Kidney tubule cell (primary cell): ENCODE measurements at regions not wholly inside any gene's neighbourhood (a gene's known extent, or its start where the extent isn't known, plus 50 kb on each side); places are given as distances from the start of the nearest gene placed in this dataset.

Experiments
- DNase-seq: peaks from one replicate; pipeline ENCODE4 v3.0.0-alpha.2; 2018; ENCODE audit warnings: low spot score

DNA sequence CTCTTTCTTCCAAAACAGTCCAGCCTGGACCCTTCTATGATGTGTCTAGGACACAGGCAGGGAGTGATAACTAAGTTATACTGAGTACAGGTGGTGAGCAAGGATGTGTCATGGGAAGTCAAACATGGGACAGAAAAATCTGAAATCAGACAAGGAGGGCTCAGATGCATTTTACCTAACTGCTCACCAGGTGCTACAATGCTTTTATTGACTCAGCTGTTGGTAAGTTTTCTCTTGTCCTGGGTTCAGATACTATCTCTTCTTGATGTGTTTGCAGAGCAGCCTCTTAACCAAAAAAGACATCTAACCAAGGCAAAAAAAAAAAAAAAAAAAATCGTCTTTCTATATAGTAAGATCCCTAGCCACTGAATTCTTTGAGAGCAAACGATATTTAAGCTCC lies 378.6 kb downstream of the VPS13C start:
- no peak for DNase-seq

DNA sequence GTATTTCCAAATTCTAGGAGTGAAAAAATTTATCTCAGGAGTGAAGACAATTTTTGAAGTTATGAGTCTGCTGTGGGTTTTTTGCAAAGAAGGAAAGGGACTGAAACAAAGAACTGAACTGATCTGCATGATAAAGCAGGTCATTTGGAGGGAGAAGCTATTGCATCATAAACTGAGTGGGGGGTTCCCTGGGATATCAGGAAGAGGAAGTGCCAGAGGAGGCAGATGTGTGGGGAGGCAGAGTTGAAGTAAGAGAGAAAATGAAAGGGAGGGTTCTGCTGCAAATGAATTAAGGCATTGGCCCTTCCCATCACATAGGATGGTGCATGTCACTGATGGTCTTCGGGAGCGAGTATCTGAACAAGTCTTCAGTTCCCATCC lies 379.2 kb downstream of the VPS13C start:
- no peak for DNase-seq

DNA sequence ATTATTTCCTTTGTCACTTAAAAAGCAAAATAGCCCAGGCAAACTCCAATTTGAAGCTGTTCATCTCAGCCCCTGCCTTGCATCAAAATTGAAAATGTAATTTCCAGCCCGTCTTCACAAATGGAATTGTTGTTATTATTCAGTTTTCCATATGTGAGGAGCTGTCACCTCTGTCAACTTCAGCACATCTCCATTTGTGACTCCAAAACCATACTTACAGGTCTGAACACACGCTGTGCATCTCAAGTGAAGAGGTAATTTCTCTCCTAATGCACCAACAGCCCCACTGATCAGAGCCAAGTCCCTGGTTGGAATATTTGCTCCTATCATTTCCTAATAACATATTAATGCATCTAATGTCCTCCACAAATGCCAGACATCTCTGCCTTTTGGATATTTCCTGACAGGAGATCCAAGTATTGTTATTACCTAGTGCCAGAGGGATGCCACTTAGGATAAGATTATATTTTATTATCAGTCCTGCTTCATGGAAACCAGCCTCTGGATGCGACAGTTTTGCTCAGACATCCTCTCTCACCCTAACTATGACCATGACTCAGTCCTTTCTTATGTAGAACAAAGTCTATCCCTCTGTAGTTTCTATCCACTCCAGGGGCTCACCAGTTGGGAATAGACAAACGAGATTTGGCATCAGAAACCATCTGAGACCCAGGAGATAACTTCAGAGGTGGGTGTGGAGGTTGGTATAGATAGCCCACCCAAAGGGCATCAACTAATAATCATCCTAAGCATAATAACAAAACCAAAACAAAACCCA lies 379.8 kb downstream of the VPS13C start:
- DNase-seq = no peak

DNA sequence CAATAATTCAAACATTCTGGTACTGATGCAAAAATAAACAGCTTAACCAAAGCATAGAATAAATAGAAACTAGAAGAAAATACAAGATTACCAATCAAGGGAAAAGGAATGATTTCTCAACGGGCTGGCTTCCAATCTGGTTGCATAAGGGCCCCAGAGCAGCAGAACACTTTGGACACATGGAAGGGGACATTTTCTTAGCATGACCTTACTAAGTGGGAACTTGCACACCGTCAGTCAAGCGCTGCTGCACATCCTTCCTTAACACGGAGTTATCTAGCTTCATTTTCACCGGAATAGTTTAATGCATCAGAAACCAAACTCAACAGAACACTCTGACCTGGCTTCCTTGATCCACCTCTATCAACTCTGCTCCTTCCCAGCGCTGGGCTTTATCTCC lies 388.5 kb downstream of the VPS13C start:
- no peak for DNase-seq

DNA sequence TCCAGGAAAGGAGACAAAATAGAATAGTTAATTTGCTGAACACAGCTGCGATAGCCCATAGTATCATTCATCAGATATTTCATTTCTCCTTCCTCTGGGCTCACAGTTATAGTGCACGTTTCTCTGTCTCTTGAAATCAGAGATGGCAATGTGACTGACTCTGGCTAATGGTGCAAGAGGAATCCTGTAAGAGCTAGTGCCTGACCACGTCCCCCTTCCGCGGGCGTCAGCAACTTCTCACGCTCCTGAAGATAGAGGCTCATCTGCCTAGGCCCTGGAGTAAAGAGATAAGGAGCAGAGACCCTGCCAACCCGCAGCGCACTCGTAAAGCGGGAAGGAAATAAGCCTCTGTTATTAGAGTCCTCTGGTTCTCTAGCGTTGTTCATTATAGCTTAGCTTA lies 391.8 kb downstream of the VPS13C start:
- no peak for DNase-seq

DNA sequence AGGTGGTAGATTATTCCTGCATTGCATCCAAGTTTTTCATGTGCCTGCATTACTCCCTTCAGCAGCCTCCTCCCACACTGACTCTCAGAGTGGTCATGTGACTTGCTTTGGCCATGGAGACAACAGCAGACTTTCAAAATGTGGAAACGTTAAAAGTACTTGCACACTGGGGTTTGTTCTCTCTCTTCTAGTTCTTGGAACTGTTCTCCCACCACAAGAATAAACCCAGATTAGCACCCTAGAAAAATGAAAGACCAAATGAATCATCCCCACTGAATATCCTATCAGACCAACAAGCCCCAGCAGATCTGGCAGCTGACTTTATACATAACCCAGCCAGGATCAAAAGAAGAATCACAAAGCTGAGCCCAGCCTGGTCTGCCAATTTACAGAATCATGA lies 398.5 kb downstream of the VPS13C start:
- DNase-seq = no peak

DNA sequence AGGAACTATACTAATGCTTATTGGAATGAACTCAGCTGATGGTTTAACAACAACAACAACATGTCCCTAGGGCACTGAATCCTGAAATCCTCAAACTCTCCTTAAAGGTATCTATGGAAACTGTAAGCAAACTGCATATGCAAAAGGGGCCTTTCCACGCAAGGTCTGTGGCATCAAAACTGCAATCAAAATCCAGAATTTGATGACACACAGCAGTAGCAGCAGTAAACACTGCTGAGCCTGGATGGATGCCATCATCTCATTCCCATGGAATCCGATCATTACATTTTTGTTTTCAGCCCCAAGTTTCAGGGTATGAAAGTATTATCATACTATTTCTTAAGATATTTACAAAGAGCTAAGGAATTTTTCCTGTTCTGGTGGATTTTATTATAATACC lies 399.7 kb downstream of the VPS13C start:
- DNase-seq = no peak

DNA sequence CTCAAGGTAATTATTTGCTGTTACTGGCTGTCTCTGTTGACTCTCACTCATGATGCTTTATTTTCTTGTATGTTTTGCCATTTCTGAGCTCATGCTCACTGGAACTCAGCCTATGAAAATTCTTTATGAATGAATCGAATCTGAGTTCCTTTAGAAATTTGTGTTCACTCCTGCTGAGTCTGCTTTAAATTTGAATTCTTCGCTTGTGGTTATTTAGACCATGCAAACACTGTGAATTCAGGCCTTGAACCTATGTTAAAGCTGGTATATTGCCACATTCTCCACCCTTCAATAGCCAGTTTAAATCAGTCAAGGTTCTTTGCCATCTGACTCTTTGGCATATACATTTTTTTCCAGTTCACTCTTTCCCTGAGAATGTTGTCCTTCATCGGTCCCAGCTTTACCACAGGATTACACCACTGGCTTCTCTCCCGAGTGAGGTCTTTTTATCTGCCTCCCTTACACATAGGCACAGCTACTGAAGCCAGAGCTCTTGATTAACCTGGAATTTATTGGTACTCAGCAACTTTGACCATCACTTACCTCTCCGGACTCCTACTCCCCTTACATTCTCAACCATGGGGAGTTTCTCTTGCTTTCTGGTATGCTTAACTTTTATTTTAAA lies 400.6 kb downstream of the VPS13C start:
- no peak for DNase-seq

DNA sequence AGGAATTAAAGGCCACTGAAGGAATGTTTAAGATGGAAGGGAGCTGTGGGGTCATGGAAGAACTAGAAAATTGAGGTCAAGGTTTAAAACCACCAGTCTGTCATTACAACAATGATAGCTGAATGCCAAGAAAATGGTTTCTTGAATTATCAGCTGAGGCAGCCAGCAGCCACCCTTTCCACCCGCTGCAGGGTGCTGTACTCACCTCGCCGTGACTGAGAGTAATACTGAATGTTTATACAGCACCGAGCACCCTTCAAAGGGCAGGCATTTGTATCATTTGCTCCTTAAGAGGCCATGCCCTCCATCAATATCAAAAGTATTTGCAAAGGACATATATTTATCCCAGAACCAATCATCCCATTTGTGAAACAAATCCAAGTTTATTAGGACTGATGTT lies 402.8 kb downstream of the VPS13C start:
- DNase-seq = no peak

DNA sequence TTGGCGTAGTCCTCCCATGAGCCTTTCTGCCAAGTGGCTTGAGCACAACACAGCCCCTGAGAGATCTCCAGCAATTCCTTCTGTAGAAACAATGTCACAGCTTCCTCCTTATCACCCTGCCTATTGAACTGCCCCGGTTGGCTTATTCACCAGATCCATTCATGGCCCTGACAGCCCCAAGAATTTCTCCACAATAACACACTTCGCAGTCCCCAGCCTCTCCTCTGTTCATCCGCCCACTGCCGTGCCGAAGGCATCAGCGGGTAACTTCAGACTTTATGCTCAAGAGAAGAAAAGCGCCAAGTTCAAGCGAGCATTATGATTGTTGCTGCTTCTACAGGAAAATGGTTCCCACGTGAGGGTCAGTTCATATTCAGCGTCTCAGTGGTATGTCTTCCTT lies 403.9 kb downstream of the VPS13C start:
- no peak for DNase-seq

DNA sequence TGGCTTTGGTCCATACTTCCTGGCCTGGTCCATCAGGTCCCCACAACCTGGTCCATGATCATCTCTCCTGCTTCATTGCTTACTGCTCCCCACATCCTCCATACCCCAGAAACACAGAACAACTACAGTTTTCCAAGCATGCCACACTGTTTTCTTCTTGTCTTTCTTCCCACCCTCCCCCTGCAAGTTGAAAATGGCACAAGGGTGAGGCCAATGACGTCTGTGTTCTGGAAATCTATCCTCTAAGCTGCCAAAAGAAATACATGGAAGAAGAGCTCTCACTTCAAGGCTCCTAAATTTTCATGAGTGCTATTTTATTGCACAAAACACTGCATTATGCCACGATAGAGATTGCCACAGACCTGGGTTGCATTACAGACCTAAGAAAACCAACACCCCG lies 404.4 kb downstream of the VPS13C start:
- DNase-seq = no peak

DNA sequence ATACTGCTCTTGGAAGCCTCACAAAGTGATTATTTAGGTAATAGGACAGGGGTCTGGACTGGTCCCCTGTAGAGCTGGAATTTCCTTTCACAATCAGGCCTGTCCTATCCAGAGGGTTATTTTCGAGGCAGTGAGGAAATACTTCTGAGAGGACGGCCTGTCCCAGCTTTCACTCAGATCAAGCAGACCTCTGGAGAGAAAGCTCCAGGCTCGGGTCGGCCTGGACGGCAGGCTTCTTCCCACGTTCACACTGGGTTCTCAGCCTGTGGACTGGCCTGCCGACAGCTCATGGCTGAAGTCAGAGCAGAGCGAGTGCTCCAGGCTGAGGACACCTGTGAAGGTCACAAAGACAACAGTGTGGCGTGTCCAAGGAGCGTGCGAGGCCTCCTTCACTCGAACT lies 405.3 kb downstream of the VPS13C start:
- no peak for DNase-seq

DNA sequence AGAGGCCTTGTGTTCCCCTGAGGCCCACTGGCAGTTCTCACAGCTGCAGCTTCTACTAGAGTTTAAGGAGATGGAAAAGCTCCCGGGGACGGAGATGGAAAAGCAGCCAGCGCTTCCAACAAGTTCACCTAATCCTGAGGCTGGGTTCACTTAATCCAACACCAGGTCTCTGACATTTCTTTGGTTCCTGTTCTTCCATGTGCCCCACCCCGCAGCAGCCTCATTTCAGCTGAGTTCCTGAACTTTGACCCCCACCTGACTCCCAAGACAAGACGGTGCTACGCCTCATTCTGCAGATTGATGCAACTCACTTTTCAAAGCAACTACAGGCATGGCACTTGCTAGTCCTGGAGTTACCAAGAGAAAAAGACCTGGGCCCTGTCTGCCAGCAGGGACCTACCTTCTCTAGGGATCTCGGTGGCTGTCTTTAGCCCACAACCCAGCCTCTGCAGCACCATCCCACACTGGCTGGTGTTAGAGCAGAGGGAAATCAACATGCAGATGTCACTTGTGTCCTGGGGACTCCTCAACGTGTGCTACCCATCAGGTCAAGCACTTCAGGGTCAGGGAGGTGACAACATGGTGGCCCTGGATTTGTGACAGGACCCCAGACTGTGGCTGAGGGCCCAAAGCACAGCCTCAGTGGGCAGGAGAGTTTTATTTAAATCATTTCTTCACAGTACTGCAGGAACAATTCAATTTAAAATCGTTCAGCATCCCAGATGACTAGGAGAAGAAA lies 406.1 kb downstream of the VPS13C start:
- no peak for DNase-seq

DNA sequence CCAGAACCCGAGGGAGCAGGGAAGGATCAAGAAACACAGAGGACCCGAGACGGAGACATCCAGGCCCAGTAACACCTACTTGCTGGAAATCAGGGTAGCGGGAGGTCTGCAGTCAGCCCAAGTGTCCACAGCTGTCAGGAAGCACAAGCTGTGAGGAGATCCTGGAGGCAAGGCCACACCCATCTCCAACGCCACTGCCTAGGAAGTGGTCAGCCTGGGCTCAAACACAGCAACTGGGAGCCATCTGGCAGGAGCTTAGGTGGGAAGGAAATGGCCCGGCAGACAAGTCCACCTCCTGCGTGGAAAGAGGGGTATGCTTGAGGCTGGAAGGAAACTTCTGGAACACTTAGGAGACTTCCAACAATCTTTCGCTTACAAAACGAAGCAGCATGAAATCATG lies 407.1 kb downstream of the VPS13C start:
- no peak for DNase-seq

DNA sequence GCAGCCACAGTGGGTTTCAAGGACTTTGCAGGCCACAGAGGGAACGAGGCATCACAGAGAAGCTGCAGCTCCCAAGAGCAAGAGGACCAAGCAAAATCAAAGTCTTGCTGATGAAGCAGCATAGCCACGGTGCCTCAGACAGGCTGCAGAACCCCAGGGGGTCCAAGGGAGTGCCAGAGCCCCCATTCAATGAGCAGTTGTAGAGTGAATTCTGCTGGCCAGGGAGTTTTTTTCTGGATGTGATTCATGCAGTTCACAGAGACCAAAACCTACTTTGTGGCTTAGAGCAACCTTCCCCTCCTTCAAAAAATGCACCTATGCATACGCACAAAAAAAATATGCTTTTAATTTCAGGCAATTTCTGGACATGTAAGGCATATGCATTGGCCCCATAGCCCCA lies 409.0 kb downstream of the VPS13C start:
- DNase-seq = no peak

DNA sequence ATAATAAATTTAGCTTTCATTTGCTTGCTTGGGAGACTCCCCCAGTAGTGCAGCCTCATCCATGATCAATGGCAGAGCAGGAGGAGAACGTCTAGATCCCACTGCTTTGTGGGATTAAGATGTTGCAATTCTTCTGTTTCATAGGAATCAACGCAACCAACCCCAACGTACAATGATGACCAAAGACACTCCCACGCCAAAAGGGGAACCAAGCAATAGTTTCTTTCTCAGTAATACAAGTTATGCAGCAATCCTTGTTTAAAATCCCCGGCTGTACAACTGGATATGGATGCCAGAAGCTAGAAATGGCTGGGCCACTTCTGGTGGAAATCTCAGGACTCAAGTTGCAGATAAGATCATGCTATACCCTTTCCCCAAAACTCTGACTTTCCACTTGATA lies 411.2 kb downstream of the VPS13C start:
- no peak for DNase-seq

DNA sequence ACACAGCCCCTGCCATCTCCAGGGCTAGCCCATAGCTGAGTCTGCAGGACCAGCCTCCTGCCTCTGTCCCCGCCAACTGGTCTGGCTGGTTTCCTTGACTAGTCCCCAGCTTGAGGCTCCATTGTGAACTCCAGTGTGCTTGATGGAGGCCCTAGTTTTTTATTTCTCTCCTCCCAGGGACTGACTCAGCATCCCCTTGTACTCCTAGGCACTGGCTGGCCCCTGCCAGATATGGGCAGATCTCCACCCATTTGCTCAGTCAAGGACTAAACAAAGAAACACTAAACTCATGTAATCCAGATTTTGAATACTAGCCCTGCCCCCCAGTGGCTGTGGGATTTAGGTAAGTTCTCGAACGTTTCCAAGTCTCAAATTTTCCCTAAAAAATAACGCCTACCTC lies 415.4 kb upstream of the RORA start:
- DNase-seq = no peak

DNA sequence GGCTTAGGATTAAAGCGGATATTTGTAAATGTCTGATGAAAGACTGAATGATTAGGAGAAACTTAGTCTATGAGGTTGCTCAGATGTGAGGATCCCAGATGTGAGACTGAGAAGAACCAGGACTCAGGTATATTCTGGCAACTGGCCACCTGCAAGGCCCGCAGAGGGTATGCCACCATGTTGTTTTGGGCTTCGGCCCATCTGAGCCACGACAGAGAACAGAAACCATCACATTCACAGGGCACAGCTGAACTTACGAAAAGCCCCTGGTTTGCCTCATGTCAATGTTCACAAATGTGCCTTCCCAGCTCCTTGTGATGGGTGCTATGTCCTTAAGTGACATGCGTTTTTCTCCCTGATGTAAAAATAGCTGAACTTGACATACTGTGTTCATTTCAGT lies 412.5 kb upstream of the RORA start:
- no peak for DNase-seq

DNA sequence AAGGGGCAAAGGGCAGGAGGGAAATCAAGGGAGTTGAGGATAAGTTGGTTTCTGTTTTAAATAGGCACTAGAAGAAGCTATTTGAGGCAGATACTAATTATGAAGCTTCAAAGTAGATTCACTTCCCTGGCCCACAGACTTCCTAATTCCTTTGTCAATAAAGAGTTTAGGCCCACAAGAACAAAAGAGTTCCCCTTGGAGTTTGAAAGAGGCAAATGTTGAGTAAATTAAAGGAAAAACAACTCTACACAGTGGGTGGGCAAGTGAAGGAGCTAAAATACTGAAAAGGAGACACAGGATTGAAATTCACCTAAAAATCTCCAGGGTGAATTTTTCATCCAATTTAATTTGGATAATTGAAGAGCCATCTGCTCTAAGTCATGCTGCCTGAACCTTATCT lies 411.7 kb upstream of the RORA start:
- DNase-seq = no peak

DNA sequence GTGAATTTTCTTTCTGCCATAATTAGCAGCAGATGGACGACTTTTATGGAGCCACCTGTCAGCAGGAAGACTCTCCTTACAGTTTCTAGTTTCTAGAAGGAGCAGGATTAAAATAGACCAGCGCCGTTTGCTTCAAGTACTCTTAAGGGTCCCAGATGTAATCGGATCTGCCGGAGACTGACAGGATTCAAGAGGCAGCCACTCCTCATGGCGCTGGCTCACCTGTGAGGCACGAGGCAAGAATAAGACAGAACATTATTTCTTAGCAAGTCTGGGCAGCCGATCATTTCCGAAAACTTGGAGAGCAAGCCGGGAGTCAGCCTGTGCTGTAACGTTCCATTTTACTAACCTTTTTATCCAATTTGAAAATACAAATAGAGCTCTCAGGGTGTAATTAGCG lies 410.4 kb upstream of the RORA start:
- DNase-seq = no peak

DNA sequence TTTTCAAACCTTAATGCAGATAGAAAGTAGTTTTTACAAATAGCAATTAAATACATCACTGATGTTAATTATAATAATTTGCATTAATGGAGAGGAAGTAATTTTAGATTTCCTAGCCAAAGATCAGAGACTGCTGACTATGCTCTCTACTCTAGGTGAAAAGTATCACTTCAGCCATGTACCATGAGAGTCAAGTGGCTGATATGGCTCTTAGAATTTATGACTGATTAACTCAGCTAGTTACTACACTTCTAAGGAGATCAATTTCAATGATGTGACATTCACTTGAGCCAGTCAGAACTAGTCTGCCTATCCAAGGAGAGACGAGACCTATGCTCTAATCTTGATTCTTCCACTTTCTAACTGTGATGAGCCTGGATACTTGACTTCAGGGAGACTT lies 405.7 kb upstream of the RORA start:
- no peak for DNase-seq

DNA sequence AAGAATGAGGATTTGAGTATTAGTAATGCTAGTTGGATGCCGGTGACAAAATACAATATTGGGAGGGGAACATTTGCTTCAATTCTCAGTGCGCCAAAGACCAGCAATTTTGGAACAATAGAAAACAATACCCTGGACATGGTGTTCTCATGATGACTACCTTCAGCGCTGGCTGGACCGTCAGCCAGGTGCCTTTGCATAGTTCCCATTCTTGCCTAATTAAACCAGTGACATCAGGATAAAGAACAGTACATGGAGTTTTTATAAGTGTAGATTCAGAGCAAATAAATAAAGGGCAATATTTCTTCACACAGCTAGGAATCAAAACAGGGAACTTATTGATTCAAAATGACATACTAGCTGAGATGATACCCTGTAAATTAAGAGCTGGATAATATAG lies 404.8 kb upstream of the RORA start:
- DNase-seq = no peak

DNA sequence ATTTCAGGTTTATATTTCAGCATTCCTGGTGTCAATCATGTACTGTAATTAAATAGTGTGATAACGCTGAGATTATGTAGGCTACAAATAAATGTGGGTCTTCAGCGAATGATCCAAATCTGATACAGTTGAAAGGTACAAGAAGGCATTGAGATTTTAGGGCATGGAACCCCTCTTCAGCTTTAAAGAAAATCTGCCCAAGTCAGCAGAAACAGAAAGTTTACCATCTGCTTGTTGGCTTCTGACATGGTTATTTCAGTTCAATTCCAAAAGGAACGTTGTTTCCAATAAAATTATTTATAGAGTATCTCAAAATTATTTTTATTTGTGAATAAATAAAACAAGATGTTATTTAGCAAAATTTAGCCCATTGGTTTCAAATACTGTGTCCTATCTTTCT lies 400.2 kb upstream of the RORA start:
- no peak for DNase-seq

DNA sequence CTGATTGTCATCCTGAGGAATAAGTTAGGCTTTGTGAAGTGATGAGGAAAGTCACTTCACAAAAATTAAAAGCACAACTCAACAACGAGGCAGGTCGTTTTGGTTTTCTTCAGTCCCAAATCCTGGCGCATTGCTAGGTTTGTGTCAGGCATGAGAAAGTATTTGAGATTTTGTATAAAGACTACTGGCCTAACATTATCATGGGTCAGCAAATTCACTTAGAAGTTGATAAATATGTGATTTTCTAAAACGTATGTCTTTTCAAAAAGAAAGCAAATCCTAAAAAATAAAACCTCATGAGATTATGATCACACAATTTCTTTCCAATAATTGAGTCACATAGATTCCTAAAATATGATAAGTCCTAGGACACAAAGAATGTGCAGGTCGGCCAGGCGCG lies 395.8 kb upstream of the RORA start:
- DNase-seq = no peak
